ENCODE measurements at regions not wholly inside any gene's neighbourhood (a gene's known extent, or its start where the extent isn't known, plus 50 kb on each side); places are given as distances from the start of the nearest gene placed in this dataset.
A peak's percentile ranks its signal among the peaks of the same experiment; 100 is the strongest.

GRCh38 chr15:66833371-66833770 is 131.3 kb downstream of the SMAD6 start:
- dilution Hi-C loops (cut with HindIII; ENCODE audit: low sequenced_read_pairs, unreplicated experiment), result no loop called here

More at GRCh38 chr15:66833371-66833770, 131.3 kb downstream of the SMAD6 start:
- WGBS, 2 experiments (ENCODE audit: extremely low coverage in 2 of 2, insufficient read length in 1 of 2), result no CpG with 5 or more reads among the region's 8 CpGs
- Histone ChIP-seq H3K4me3 (ENCODE audit: insufficient read depth, low read depth, low read length) (no peak overlapping the region), H2BK15ac (ENCODE audit: low read depth, low read length) (peak overlapping the region; percentile 77; the same call in 1 of the 3 replicates), H3K4ac (ENCODE audit: low read depth, low read length) (peak overlapping the region; percentile 23; the same call in 1 of the 2 replicates), H2BK5ac (ENCODE audit: low read depth, low read length, poor library complexity, severe bottlenecking) (no peak overlapping the region), H3K18ac (ENCODE audit: low read depth, low read length) (no peak overlapping the region), H4K8ac (ENCODE audit: low read depth in 2 of 2, low read length in 2 of 2) (no peak overlapping the region), H3K9me1 (ENCODE audit: insufficient read depth, low read length) (no peaks in the 10 kb centered on the region; the same call in 1 of the 2 replicates), H2AK5ac (ENCODE audit: low read depth, low read length) (peak overlapping the region; percentile 58; the same call in 1 of the 2 replicates), H3K4me1 (ENCODE audit: control insufficient read depth, insufficient read depth, low read length) (peaks cover 7% of the 10 kb centered on the region), H4K20me1 (ENCODE audit: insufficient read depth, low read length) (no peaks in the 10 kb centered on the region), H2BK20ac (ENCODE audit: low read depth, low read length) (no peak overlapping the region), H2AFZ (replicated peaks; ENCODE audit: low read length, poor library complexity) (no peak overlapping the region), H3K36me3 (ENCODE audit: control insufficient read depth, insufficient read depth, low read length) (no peaks in the 10 kb centered on the region), H3K23ac (ENCODE audit: low read depth, low read length) (no peak overlapping the region), H3K56ac (ENCODE audit: extremely low read depth, insufficient read depth, low read length) (no peak overlapping the region), H3K9ac (ENCODE audit: low read depth, low read length) (no peak overlapping the region), H2BK120ac (ENCODE audit: low read depth, low read length) (0 out of 2 replicates have a peak overlapping the region, but pooled peaks have one; percentile 28), H4K5ac (ENCODE audit: low read depth, low read length) (no peak overlapping the region), H3K4me2 (ENCODE audit: low read depth, low read length) (no peak overlapping the region), H3K9me3 (ENCODE audit: control insufficient read depth, insufficient read depth, low read length) (peaks cover 5% of the 10 kb centered on the region), H2AK9ac (replicated peaks; ENCODE audit: low read depth, low read length, poor library complexity) (no peak overlapping the region), H4K91ac (ENCODE audit: insufficient read depth, low read depth, low read length) (no peak overlapping the region), H3K27ac (ENCODE audit: insufficient read depth, low read length) (no peak overlapping the region), H3K79me1 (ENCODE audit: low read depth in 1 of 2, low read length in 2 of 2) (no peaks in the 10 kb centered on the region), H3K27me3 (ENCODE audit: control insufficient read depth, insufficient read depth, low read length) (no peaks in the 10 kb centered on the region), H3K14ac (replicated peaks; ENCODE audit: low read depth, low read length) (no peak overlapping the region)
- DNase-seq, result no peak
- no TSS peak for BruUV-seq (replicated peaks)
- POLR2A ChIA-PET (ENCODE audit: unreplicated experiment), result no interaction called here
- no peak for ATAC-seq (ENCODE audit: low read depth)
- CTCF ChIA-PET, result no interaction called here
- intact Hi-C loops (cut with micrococcal nuclease) (no loop called here), in situ Hi-C loops (cut with MboI; ENCODE audit: low sequenced_read_pairs) (loop anchor here (25.0 kb wide), 1 partner anchor 121 kb away; the partner anchor contains the start of gene SMAD6)
- TF ChIP-seq BHLHE40 (IDR thresholded peaks at IDR 0.05; ENCODE audit: low read depth, low read length) (no peak), RFX5 (IDR thresholded peaks at IDR 0.05; ENCODE audit: low read depth, low read length) (no peak), NFE2L2 (IDR thresholded peaks at IDR 0.05; ENCODE audit: low read depth, low read length) (no peak), USF2 (IDR thresholded peaks at IDR 0.05; ENCODE audit: low read depth, low read length) (no peak), RCOR1 (IDR thresholded peaks at IDR 0.05; ENCODE audit: insufficient replicate concordance, low read length) (no peak), FOS (IDR thresholded peaks at IDR 0.05; ENCODE audit: low read depth, low read length) (no peak), CTCF (conservative IDR thresholded peaks at IDR 0.05; ENCODE audit: low read depth, low read length) (no peak), SMC3 (IDR thresholded peaks at IDR 0.05; ENCODE audit: low read depth, low read length) (no peak), MAFK (IDR thresholded peaks at IDR 0.05; ENCODE audit: low read depth, low read length) (no peak), RAD21 (IDR thresholded peaks at IDR 0.05; ENCODE audit: low read length) (no peak), ELK1 (IDR thresholded peaks at IDR 0.05; ENCODE audit: borderline replicate concordance, low read depth, low read length) (no peak), MXI1 (IDR thresholded peaks at IDR 0.05; ENCODE audit: borderline replicate concordance, low read depth, low read length) (no peak), MAZ (IDR thresholded peaks at IDR 0.05; ENCODE audit: borderline replicate concordance, low read depth, low read length) (no peak), POLR2A (IDR thresholded peaks at IDR 0.05; ENCODE audit: low read depth, low read length) (no peak), CHD1 (IDR thresholded peaks at IDR 0.05; ENCODE audit: low read depth, low read length) (no peak), CEBPB (IDR thresholded peaks at IDR 0.05; ENCODE audit: low read depth, low read length) (no peak)
